ENCODE measurements at regions not wholly inside any gene's neighbourhood (a gene's known extent, or its start where the extent isn't known, plus 50 kb on each side); places are given as distances from the start of the nearest gene placed in this dataset.

DNA sequence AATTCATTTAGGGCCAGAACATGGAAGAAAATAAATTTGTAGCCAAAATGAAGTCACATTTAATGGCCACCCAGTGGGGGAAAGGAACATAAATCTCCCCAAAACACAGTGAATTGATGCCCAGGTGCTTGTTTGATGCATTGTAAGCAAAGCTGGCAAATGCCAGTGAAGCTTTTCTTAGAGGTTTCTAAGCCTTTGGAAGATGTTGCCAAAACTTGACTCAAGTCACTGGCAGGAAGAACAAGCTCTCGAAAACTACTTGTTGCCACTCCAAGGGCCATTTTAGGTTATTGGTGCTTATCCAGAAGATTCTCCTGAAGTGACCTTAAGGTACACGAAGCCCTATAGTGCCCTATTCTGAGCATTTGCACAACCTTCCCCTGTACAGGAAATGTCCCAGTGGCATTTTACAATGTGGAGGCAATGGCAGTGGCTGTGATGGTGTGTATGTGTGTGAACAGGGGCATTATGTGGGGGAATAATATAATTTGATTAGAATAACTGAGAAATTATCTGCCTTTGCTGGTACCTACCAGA, 89.5 kb upstream of the NOVA1 start:
- Histone ChIP-seq H2AFZ (ENCODE audit: low read depth, low read length, severe bottlenecking) (no peak overlapping the region), H3K36me3 (ENCODE audit: low read length) (no peaks in the 10 kb centered on the region), H3K9me3 (ENCODE audit: insufficient read depth, low read length) (peaks cover 3% of the 10 kb centered on the region; the same call in 1 of the 2 replicates), H3K27ac (ENCODE audit: low read depth, low read length) (no peak overlapping the region), H3K4me2 (ENCODE audit: low read depth, low read length, poor library complexity, severe bottlenecking) (no peak overlapping the region), H3K9ac (ENCODE audit: low read length) (no peak overlapping the region), H3K27me3 (ENCODE audit: low read length) (no peaks in the 10 kb centered on the region), H3K9me2 (replicated peaks; ENCODE audit: insufficient read depth, low read length) (no peaks in the 10 kb centered on the region), H4K20me1 (ENCODE audit: low read depth, low read length) (no peaks in the 10 kb centered on the region), H3K79me2 (ENCODE audit: insufficient read depth, low read length) (no peaks in the 10 kb centered on the region), H3F3A (ENCODE audit: insufficient read depth) (no peaks in the 10 kb centered on the region), H3K4me3 (ENCODE audit: insufficient read depth, low read length, poor library complexity, severe bottlenecking) (no peak overlapping the region)
- TF ChIP-seq, protein P1, sequence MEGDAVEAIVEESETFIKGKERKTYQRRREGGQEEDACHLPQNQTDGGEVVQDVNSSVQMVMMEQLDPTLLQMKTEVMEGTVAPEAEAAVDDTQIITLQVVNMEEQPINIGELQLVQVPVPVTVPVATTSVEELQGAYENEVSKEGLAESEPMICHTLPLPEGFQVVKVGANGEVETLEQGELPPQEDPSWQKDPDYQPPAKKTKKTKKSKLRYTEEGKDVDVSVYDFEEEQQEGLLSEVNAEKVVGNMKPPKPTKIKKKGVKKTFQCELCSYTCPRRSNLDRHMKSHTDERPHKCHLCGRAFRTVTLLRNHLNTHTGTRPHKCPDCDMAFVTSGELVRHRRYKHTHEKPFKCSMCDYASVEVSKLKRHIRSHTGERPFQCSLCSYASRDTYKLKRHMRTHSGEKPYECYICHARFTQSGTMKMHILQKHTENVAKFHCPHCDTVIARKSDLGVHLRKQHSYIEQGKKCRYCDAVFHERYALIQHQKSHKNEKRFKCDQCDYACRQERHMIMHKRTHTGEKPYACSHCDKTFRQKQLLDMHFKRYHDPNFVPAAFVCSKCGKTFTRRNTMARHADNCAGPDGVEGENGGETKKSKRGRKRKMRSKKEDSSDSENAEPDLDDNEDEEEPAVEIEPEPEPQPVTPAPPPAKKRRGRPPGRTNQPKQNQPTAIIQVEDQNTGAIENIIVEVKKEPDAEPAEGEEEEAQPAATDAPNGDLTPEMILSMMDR (IDR thresholded peaks at IDR 0.05; ENCODE audit: insufficient read depth, low read length, poor library complexity, severe bottlenecking) = no peak
- no peak for TF ChIP-seq EZH2phosphoT487 (conservative IDR thresholded peaks at IDR 0.05; ENCODE audit: low read length)

DNA sequence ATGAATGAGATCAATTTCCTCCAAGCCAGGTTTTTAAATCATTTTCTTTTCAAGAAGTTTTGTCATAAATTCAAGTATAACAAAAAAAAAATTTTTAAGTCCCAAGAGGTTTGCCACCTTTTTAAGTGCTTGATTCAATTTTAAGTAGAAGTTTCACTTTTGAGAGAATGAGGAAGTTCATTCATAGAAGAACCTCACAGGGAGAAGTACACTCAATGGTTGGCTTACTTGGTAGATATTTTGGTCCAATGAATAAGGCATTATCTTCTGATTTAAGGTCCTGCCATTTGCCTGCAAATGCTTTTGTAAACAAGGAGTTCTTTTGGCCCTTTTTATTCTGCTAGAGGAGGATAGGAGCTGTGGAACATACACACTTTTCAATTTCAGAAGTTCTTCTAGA, 96.7 kb upstream of the NOVA1 start:
- Histone ChIP-seq H3K36me3 (ENCODE audit: low read length) (no peaks in the 10 kb centered on the region), H3K4me3 (ENCODE audit: insufficient read depth, low read length, poor library complexity, severe bottlenecking) (no peak overlapping the region), H3K27me3 (ENCODE audit: low read length) (no peaks in the 10 kb centered on the region), H3K79me2 (ENCODE audit: insufficient read depth, low read length) (no peaks in the 10 kb centered on the region), H3K4me2 (ENCODE audit: low read depth, low read length, poor library complexity, severe bottlenecking) (no peak overlapping the region), H2AFZ (ENCODE audit: low read depth, low read length, severe bottlenecking) (no peak overlapping the region), H3F3A (ENCODE audit: insufficient read depth) (no peaks in the 10 kb centered on the region), H3K9me2 (replicated peaks; ENCODE audit: insufficient read depth, low read length) (no peaks in the 10 kb centered on the region), H3K9me3 (ENCODE audit: insufficient read depth, low read length) (no peaks in the 10 kb centered on the region; the same call in 1 of the 2 replicates), H3K9ac (ENCODE audit: low read length) (no peak overlapping the region), H3K27ac (ENCODE audit: low read depth, low read length) (no peak overlapping the region), H4K20me1 (ENCODE audit: low read depth, low read length) (no peaks in the 10 kb centered on the region)
- TF ChIP-seq EZH2phosphoT487 (conservative IDR thresholded peaks at IDR 0.05; ENCODE audit: low read length) = no peak
- TF ChIP-seq, protein P1 (IDR thresholded peaks at IDR 0.05; ENCODE audit: insufficient read depth, low read length, poor library complexity, severe bottlenecking) = no peak

DNA sequence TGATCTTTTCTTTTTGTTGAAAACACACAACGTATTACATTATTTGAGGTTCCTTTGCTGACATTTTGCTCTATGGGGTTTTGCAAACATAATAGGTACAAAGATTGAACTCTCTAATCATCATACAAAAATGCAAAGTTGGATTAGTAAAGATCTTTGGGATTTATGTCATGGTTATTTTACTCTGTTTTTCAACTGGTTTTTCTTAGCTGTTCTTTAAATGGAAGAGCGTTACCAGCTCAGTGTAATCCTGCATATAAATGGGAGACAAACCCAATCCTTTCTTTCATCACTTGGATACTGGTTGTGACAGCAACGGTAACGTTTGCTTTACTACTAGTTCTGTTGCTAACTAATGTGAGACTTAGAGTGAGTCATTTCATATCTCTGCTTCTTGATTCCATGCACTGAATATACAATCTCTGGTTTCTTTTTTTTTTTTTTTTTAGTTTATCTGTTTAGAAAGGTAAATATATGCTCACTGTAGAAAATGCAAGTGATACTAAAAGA, 104.9 kb upstream of the NOVA1 start:
- Histone ChIP-seq H3F3A (ENCODE audit: insufficient read depth) (no peaks in the 10 kb centered on the region), H3K79me2 (ENCODE audit: insufficient read depth, low read length) (no peaks in the 10 kb centered on the region), H3K27me3 (ENCODE audit: low read length) (no peaks in the 10 kb centered on the region), H3K9me3 (ENCODE audit: insufficient read depth, low read length) (no peaks in the 10 kb centered on the region), H3K27ac (ENCODE audit: low read depth, low read length) (no peak overlapping the region), H3K4me2 (ENCODE audit: low read depth, low read length, poor library complexity, severe bottlenecking) (no peak overlapping the region), H3K9me2 (replicated peaks; ENCODE audit: insufficient read depth, low read length) (no peaks in the 10 kb centered on the region), H4K20me1 (ENCODE audit: low read depth, low read length) (no peaks in the 10 kb centered on the region), H2AFZ (ENCODE audit: low read depth, low read length, severe bottlenecking) (no peak overlapping the region), H3K9ac (ENCODE audit: low read length) (no peak overlapping the region), H3K4me3 (ENCODE audit: insufficient read depth, low read length, poor library complexity, severe bottlenecking) (no peak overlapping the region), H3K36me3 (ENCODE audit: low read length) (no peaks in the 10 kb centered on the region)
- TF ChIP-seq EZH2phosphoT487 (conservative IDR thresholded peaks at IDR 0.05; ENCODE audit: low read length) = no peak
- TF ChIP-seq, protein P1 (IDR thresholded peaks at IDR 0.05; ENCODE audit: insufficient read depth, low read length, poor library complexity, severe bottlenecking) = no peak

Data from SU-DHL-6 (cell line).